ENCODE measurements at regions not wholly inside any gene's neighbourhood (a gene's known extent, or its start where the extent isn't known, plus 50 kb on each side); places are given as distances from the start of the nearest gene placed in this dataset.

GRCh38 chr14:71742485-71742884 lies 189.7 kb upstream of the RGS6 start:
- Histone ChIP-seq H3K4me1 (ENCODE audit: control insufficient read depth, extremely low read depth, insufficient read depth, low read length) (peaks cover 6% of the 10 kb centered on the region), H3K9ac (replicated peaks; ENCODE audit: extremely low read depth, insufficient read depth, low read length) (no peak overlapping the region), H3K79me2 (ENCODE audit: control insufficient read depth, insufficient read depth, low read length) (no peaks in the 10 kb centered on the region), H3K36me3 (ENCODE audit: control insufficient read depth in 2 of 2, extremely low read depth in 1 of 2, insufficient read depth in 2 of 2, low read length in 2 of 2) (no peaks in the 10 kb centered on the region), H4K20me1 (replicated peaks; ENCODE audit: control insufficient read depth, extremely low read depth, insufficient read depth, low read length) (no peaks in the 10 kb centered on the region), H3K9me1 (replicated peaks; ENCODE audit: control insufficient read depth, extremely low read depth, insufficient read depth, low read length) (no peaks in the 10 kb centered on the region), H3K27me3 (ENCODE audit: control insufficient read depth in 2 of 2, insufficient read depth in 2 of 2, low read length in 2 of 2) (no peaks in the 10 kb centered on the region), H3K9me3 (replicated peaks; ENCODE audit: control insufficient read depth, insufficient read depth, low read length) (no peaks in the 10 kb centered on the region), H3K27ac (ENCODE audit: insufficient read depth, low read depth, low read length) (no peak overlapping the region), H3K4me2 (ENCODE audit: insufficient read depth, low read length) (no peak overlapping the region), H2AFZ (ENCODE audit: low read depth, low read length) (no peak overlapping the region), H3K4me3 (replicated peaks in 1 of 3; ENCODE audit: insufficient read depth in 1 of 3, low read depth in 1 of 3, low read length in 3 of 3) (no peak overlapping the region)
- no TSS peak for BruUV-seq (replicated peaks)
- no peak for FAIRE-seq
- intact Hi-C loops (cut with micrococcal nuclease) = no loop called here
- dilution Hi-C loops (cut with MboI; ENCODE audit: extremely low pct_ligation_motif_present, low sequenced_read_pairs) = no loop called here
- no peak for DNase-seq (ENCODE audit: low read depth, low spot score)
- ChIA-PET CTCF (no interaction called here), POLR2A (no interaction called here)
- TF ChIP-seq POLR2A (IDR thresholded peaks at IDR 0.05; ENCODE audit: low read depth, low read length) = no peak
- no peak for TF ChIP-seq MAX (IDR thresholded peaks at IDR 0.05; ENCODE audit: insufficient read depth, insufficient read length)
- TF ChIP-seq MYC (IDR thresholded peaks at IDR 0.05; ENCODE audit: low read depth, low read length) = no peak
- no peak for TF ChIP-seq GATA2 (IDR thresholded peaks at IDR 0.05; ENCODE audit: insufficient read depth, insufficient read length, low read depth, low read length)
- TF ChIP-seq EZH2 (IDR thresholded peaks at IDR 0.05; ENCODE audit: borderline replicate concordance, low read depth, low read length, severe bottlenecking) = no peak
- TF ChIP-seq JUN (IDR thresholded peaks at IDR 0.05; ENCODE audit: borderline replicate concordance, insufficient read depth, insufficient read length, low read depth) = no peak
- no peak for TF ChIP-seq POLR2AphosphoS5 (IDR thresholded peaks at IDR 0.05; ENCODE audit: insufficient read depth, low read depth, low read length)
- no peak for TF ChIP-seq FOS (IDR thresholded peaks at IDR 0.05; ENCODE audit: borderline replicate concordance, insufficient read depth, low read length)
- no peak for TF ChIP-seq CTCF (IDR thresholded peaks at IDR 0.05; ENCODE audit: extremely low read depth in 1 of 2, insufficient read depth in 1 of 2, low read depth in 1 of 2, low read length in 2 of 2)
